WTC11 (cell line): ENCODE measurements at regions not wholly inside any gene's neighbourhood (a gene's known extent, or its start where the extent isn't known, plus 50 kb on each side); places are given as distances from the start of the nearest gene placed in this dataset.

Source experiments
- NR2C2 ChIP-seq: sonication (generic); formaldehyde crosslinking; IDR thresholded peaks from 2 replicates; pipeline ENCODE4 v1.8.0; 2022; ENCODE audit warnings: mild to moderate bottlenecking, missing genetic modification reagents
- NR3C1 ChIP-seq: sonication (generic); formaldehyde crosslinking; conservative IDR thresholded peaks from 2 replicates; pipeline ENCODE4 v1.8.1; 2023; ENCODE audit warnings: low read depth, mild to moderate bottlenecking, missing genetic modification reagents
- SP1 ChIP-seq: sonication (generic); formaldehyde crosslinking; conservative IDR thresholded peaks from 2 replicates; pipeline ENCODE4 v1.8.1; 2022; ENCODE audit warnings: missing genetic modification reagents
- TEAD1 ChIP-seq: sonication (generic); formaldehyde crosslinking; IDR thresholded peaks from 2 replicates; pipeline ENCODE4 v1.8.0; 2022; ENCODE audit warnings: mild to moderate bottlenecking, missing genetic modification reagents
- ZNF121 ChIP-seq: sonication (generic); formaldehyde crosslinking; IDR thresholded peaks from 2 replicates; pipeline ENCODE4 v1.8.0; 2023; ENCODE audit warnings: missing genetic modification reagents
- ZNF232 ChIP-seq: sonication (generic); formaldehyde crosslinking; IDR thresholded peaks from 2 replicates; pipeline ENCODE4 v1.8.0; 2022; ENCODE audit warnings: mild to moderate bottlenecking, missing genetic modification reagents
- ZNF396 ChIP-seq: fragments of 250-450 bp; sonication (Bioruptor Pico); IDR thresholded peaks from 2 replicates; pipeline ENCODE4 v1.8.0; 2021; ENCODE audit warnings: mild to moderate bottlenecking, moderate library complexity, borderline replicate concordance
- ZNF416 ChIP-seq: fragments of 250-450 bp; sonication (Bioruptor Pico); IDR thresholded peaks from 2 replicates; pipeline ENCODE4 v1.9.0; 2021; ENCODE audit warnings: mild to moderate bottlenecking, inconsistent platforms
- TF ChIP-seq, protein P1 (sequence below): fragments of 200-600 bp; IDR thresholded peaks from 2 replicates; pipeline ENCODE4 v1.8.0; 2022; ENCODE audit warnings: antibody characterized with exemption
- TF ChIP-seq, protein P2 (sequence below): sonication (generic); formaldehyde crosslinking; IDR thresholded peaks from 2 replicates; pipeline ENCODE4 v1.8.0; 2022; ENCODE audit warnings: mild to moderate bottlenecking, missing genetic modification reagents
- TF ChIP-seq, protein P3 (sequence below): sonication (generic); formaldehyde crosslinking; IDR thresholded peaks from 2 replicates; pipeline ENCODE4 v1.8.1; 2022; ENCODE audit warnings: missing genetic modification reagents, borderline replicate concordance
- TF ChIP-seq, protein P4 (sequence below): sonication (generic); formaldehyde crosslinking; IDR thresholded peaks from 2 replicates; pipeline ENCODE4 v1.8.1; 2023; ENCODE audit warnings: mild to moderate bottlenecking, missing genetic modification reagents, moderate library complexity

DNA sequence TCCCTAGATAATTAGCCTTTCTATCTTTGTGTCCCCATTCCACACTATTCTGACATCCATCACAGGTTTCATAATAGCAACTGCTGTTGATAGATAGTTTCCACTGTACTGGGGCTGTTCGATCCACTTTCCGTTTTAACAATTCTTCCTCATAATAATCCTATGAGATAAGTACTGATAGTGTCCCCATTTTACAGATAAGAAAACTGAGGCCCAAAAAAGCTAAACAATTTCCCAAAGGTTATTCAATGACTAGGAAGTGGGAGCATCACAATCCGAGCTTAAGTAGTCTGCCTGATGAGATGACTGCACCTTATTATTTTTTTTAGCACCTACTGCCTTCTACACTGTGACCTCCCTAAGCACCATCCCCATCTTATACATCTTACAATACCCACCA, 569.2 kb downstream of the STK39 start:
- TF ChIP-seq, protein P1, sequence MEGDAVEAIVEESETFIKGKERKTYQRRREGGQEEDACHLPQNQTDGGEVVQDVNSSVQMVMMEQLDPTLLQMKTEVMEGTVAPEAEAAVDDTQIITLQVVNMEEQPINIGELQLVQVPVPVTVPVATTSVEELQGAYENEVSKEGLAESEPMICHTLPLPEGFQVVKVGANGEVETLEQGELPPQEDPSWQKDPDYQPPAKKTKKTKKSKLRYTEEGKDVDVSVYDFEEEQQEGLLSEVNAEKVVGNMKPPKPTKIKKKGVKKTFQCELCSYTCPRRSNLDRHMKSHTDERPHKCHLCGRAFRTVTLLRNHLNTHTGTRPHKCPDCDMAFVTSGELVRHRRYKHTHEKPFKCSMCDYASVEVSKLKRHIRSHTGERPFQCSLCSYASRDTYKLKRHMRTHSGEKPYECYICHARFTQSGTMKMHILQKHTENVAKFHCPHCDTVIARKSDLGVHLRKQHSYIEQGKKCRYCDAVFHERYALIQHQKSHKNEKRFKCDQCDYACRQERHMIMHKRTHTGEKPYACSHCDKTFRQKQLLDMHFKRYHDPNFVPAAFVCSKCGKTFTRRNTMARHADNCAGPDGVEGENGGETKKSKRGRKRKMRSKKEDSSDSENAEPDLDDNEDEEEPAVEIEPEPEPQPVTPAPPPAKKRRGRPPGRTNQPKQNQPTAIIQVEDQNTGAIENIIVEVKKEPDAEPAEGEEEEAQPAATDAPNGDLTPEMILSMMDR = no peak
- TF ChIP-seq, protein P2, sequence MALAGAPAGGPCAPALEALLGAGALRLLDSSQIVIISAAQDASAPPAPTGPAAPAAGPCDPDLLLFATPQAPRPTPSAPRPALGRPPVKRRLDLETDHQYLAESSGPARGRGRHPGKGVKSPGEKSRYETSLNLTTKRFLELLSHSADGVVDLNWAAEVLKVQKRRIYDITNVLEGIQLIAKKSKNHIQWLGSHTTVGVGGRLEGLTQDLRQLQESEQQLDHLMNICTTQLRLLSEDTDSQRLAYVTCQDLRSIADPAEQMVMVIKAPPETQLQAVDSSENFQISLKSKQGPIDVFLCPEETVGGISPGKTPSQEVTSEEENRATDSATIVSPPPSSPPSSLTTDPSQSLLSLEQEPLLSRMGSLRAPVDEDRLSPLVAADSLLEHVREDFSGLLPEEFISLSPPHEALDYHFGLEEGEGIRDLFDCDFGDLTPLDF (CRISPR knock-in tag) = no peak
- TF ChIP-seq ZNF232 (no peak), ZNF121 (no peak), TEAD1 (CRISPR knock-in tag) (no peak), NR2C2 (CRISPR knock-in tag) (no peak), ZNF416 (CRISPR knock-in tag) (no peak), NR3C1 (CRISPR knock-in tag) (no peak), SP1 (no peak), ZNF396 (no peak)
- TF ChIP-seq, protein P3, sequence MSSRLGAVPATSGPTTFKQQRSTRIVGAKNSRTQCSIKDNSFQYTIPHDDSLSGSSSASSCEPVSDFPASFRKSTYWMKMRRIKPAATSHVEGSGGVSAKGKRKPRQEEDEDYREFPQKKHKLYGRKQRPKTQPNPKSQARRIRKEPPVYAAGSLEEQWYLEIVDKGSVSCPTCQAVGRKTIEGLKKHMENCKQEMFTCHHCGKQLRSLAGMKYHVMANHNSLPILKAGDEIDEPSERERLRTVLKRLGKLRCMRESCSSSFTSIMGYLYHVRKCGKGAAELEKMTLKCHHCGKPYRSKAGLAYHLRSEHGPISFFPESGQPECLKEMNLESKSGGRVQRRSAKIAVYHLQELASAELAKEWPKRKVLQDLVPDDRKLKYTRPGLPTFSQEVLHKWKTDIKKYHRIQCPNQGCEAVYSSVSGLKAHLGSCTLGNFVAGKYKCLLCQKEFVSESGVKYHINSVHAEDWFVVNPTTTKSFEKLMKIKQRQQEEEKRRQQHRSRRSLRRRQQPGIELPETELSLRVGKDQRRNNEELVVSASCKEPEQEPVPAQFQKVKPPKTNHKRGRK (CRISPR knock-in tag) = no peak
- TF ChIP-seq, protein P4, sequence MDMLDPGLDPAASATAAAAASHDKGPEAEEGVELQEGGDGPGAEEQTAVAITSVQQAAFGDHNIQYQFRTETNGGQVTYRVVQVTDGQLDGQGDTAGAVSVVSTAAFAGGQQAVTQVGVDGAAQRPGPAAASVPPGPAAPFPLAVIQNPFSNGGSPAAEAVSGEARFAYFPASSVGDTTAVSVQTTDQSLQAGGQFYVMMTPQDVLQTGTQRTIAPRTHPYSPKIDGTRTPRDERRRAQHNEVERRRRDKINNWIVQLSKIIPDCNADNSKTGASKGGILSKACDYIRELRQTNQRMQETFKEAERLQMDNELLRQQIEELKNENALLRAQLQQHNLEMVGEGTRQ (CRISPR knock-in tag) = no peak
